Cardiac fibroblast (primary cell): ENCODE measurements at regions not wholly inside any gene's neighbourhood (a gene's known extent, or its start where the extent isn't known, plus 50 kb on each side); places are given as distances from the start of the nearest gene placed in this dataset.

ENCODE experiments used
- DNase-seq, 2 donors: peaks; one replicate each; pipeline versions ENCODE4 v3.0.0 to v3.0.0-alpha.2; 2010; ENCODE audit warnings: low read depth in 2 of 2
- H3K4me3 ChIP-seq, 2 donors: replicated peaks in 1 of 2; 1 replicate in 1 of 2; 2 replicates in 1 of 2; pipeline ENCODE4 v1.5.1; 2011; ENCODE audit warnings: low read depth in 2 of 2, low read length in 2 of 2, mild to moderate bottlenecking in 2 of 2, moderate library complexity in 1 of 2
- CTCF ChIP-seq: IDR thresholded peaks from one replicate; pipeline ENCODE4 v1.5.1; 2011; ENCODE audit warnings: low read depth, mild to moderate bottlenecking, low read length, inconsistent platforms

GRCh38 chr10:60555700-60556099 is 166.0 kb upstream of the ANK3 start:
- H3K4me3 ChIP-seq: no peak overlapping the region
- TF ChIP-seq CTCF: no peak
- DNase-seq: no peak

GRCh38 chr10:60549686-60550085 is 160.0 kb upstream of the ANK3 start:
- H3K4me3 ChIP-seq: no peak overlapping the region
- peak; percentile 32 to 48 for DNase-seq
- peak; percentile 31 for TF ChIP-seq CTCF

- DNase-seq: no peak
- no peak overlapping the region for H3K4me3 ChIP-seq
- TF ChIP-seq CTCF: no peak
Measured at GRCh38 chr10:60542657-60543056, 153.0 kb upstream of the ANK3 start.

- H3K4me3 ChIP-seq: no peak overlapping the region
- DNase-seq: no peak
- no peak for TF ChIP-seq CTCF
Measured at GRCh38 chr10:60541451-60541850, 151.8 kb upstream of the ANK3 start.

- no peak for TF ChIP-seq CTCF
- no peak overlapping the region for H3K4me3 ChIP-seq
- peak in 1 of 2 donors; percentile 45 for DNase-seq
Measured at GRCh38 chr10:60537697-60538096, 148.0 kb upstream of the ANK3 start.

GRCh38 chr10:60536529-60537114 is 146.9 kb upstream of the ANK3 start:
- peak; percentile 16 to 78 for DNase-seq
- H3K4me3 ChIP-seq: no peak overlapping the region
- no peak for TF ChIP-seq CTCF

- no peak for TF ChIP-seq CTCF
- DNase-seq: no peak
- no peak overlapping the region for H3K4me3 ChIP-seq
Measured at GRCh38 chr10:60535427-60535826, 145.8 kb upstream of the ANK3 start.
